ENCODE measurements at regions not wholly inside any gene's neighbourhood (a gene's known extent, or its start where the extent isn't known, plus 50 kb on each side); places are given as distances from the start of the nearest gene placed in this dataset.

- Histone ChIP-seq H3K9ac (ENCODE audit: insufficient read length, low read depth) (no peak overlapping the region), H3K4me1 (ENCODE audit: insufficient read depth, insufficient read length) (no peaks in the 10 kb centered on the region), H3K4me3 (ENCODE audit: insufficient read length, low read depth) (no peak overlapping the region), H3K9me3 (ENCODE audit: insufficient read depth, low read length) (no peaks in the 10 kb centered on the region), H3K36me3 (ENCODE audit: insufficient read depth, insufficient read length, low read length) (no peaks in the 10 kb centered on the region), H3K27me3 (ENCODE audit: insufficient read depth, insufficient read length) (no peaks in the 10 kb centered on the region)
- DNase-seq (ENCODE audit: low read depth, low spot score): no peak
- TF ChIP-seq SUZ12 (IDR thresholded peaks at IDR 0.05; ENCODE audit: extremely low read depth, insufficient read depth, insufficient read length) (no peak), ZNF274 (IDR thresholded peaks at IDR 0.05; ENCODE audit: low read depth, low read length) (no peak), YY1 (IDR thresholded peaks at IDR 0.05; ENCODE audit: insufficient read depth, insufficient read length) (no peak)
Observed at GRCh38 chr5:99248066-99248465, 319.3 kb upstream of the CHD1 start.

DNA sequence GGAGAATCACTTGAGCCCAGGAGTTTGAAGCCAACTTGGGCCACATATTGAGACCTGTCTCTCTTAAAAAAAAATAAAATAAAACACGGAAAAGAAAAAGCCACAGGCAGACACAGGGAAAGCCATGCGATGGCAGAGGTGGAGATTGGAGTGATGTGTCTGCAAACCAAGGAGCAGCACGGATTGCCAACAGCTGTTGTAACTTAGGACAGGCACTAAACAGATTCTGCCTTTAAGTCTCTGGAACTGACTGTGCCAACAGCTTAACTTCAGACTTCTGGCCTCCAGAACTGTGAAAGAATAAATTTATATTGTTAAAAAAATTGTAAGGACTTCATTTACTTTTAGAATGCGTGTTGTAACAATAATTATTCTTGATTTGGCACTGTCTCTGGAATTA is 318.5 kb upstream of the CHD1 start:
- no peaks in the 10 kb centered on the region for H3K27me3 ChIP-seq (ENCODE audit: insufficient read depth, insufficient read length)
- H3K4me1 ChIP-seq (ENCODE audit: insufficient read depth, insufficient read length): no peaks in the 10 kb centered on the region
- TF ChIP-seq ZNF274 (IDR thresholded peaks at IDR 0.05; ENCODE audit: low read depth, low read length) (no peak), SUZ12 (IDR thresholded peaks at IDR 0.05; ENCODE audit: extremely low read depth, insufficient read depth, insufficient read length) (no peak), YY1 (IDR thresholded peaks at IDR 0.05; ENCODE audit: insufficient read depth, insufficient read length) (no peak)
- H3K4me3 ChIP-seq (ENCODE audit: insufficient read length, low read depth): no peak overlapping the region
- H3K9ac ChIP-seq (ENCODE audit: insufficient read length, low read depth): no peak overlapping the region
- no peaks in the 10 kb centered on the region for H3K9me3 ChIP-seq (ENCODE audit: insufficient read depth, low read length)
- H3K36me3 ChIP-seq (ENCODE audit: insufficient read depth, insufficient read length, low read length): no peaks in the 10 kb centered on the region
- DNase-seq (ENCODE audit: low read depth, low spot score): no peak

DNA sequence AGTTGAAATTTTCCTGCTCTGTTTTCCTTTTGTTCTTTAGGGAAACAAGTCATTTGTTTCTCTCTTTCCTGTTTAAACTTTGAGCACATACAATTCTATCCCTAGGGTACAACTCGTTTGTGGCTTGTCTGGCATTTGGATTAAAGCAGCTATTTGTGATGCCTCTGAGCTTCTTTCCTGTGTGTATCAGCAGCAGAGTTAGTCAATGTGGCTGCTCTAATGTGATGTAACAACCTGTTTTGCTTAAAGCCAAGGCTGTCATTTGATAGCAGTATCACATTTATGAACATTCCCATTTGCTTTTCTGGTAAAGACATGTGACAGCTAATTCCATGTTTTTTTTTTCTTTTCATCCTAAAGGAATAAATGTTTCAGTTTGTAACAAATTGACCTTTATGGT is 314.3 kb upstream of the CHD1 start:
- Histone ChIP-seq H3K4me3 (ENCODE audit: insufficient read length, low read depth) (no peak overlapping the region), H3K9me3 (ENCODE audit: insufficient read depth, low read length) (no peaks in the 10 kb centered on the region), H3K9ac (ENCODE audit: insufficient read length, low read depth) (no peak overlapping the region), H3K27me3 (ENCODE audit: insufficient read depth, insufficient read length) (no peaks in the 10 kb centered on the region), H3K36me3 (ENCODE audit: insufficient read depth, insufficient read length, low read length) (no peaks in the 10 kb centered on the region), H3K4me1 (ENCODE audit: insufficient read depth, insufficient read length) (no peaks in the 10 kb centered on the region)
- TF ChIP-seq YY1 (IDR thresholded peaks at IDR 0.05; ENCODE audit: insufficient read depth, insufficient read length) (no peak), SUZ12 (IDR thresholded peaks at IDR 0.05; ENCODE audit: extremely low read depth, insufficient read depth, insufficient read length) (no peak), ZNF274 (IDR thresholded peaks at IDR 0.05; ENCODE audit: low read depth, low read length) (no peak)
- no peak for DNase-seq (ENCODE audit: low read depth, low spot score)

DNA sequence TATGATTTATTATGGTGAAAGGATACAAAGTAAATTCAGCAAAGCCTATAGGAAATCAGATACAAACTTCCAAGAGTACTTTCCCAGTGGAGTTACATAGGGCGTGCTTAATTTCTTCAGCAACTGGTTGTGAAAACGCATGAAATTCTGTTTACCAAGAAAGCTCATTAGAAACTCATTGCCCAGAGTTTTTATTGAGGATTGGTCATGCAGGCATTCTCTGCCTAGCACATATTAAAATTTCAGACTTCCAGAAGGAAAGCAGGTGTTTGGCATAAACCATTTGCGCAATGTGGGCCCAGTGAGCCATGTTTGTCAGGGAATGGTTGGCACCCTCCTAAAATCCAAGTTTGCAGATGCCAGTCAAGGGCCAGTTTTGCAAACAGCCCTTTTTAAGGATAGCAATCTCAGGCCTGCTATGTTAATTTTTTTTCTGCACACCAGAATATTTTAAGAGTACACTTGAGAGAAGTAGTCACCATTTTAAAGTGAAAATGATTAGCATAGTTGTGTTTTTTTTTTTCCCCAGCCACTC is 311.1 kb upstream of the CHD1 start:
- Histone ChIP-seq H3K9me3 (ENCODE audit: insufficient read depth, low read length) (no peaks in the 10 kb centered on the region), H3K4me3 (ENCODE audit: insufficient read length, low read depth) (no peak overlapping the region), H3K27me3 (ENCODE audit: insufficient read depth, insufficient read length) (no peaks in the 10 kb centered on the region), H3K4me1 (ENCODE audit: insufficient read depth, insufficient read length) (no peaks in the 10 kb centered on the region), H3K9ac (ENCODE audit: insufficient read length, low read depth) (no peak overlapping the region), H3K36me3 (ENCODE audit: insufficient read depth, insufficient read length, low read length) (no peaks in the 10 kb centered on the region)
- no peak for DNase-seq (ENCODE audit: low read depth, low spot score)
- TF ChIP-seq ZNF274 (IDR thresholded peaks at IDR 0.05; ENCODE audit: low read depth, low read length) (no peak), YY1 (IDR thresholded peaks at IDR 0.05; ENCODE audit: insufficient read depth, insufficient read length) (no peak), SUZ12 (IDR thresholded peaks at IDR 0.05; ENCODE audit: extremely low read depth, insufficient read depth, insufficient read length) (no peak)

DNA sequence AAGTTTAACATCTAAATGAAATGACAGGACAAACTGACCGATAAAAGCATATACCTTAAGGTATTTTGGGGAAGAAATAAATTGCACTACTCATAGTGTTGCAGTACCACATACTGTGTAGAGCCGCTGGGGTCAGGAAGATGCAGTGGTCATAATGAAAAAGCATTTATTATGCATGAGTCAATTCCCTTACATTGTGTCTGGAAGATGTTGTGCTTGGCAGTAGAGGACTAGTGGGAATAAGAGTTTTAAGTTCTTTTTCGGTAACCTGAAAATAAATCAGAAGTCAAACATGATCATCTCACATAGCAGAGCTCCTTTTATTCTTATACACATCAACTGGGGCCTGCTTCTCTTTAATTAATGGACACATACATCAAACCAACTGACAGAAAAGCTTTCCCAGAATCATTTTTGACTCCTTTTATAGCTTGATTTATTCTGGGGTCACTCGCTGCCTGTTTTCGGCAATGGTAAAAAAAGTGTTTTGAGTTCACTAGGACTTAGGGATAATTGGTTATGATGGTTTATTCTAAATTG is 262.5 kb upstream of the CHD1 start:
- Histone ChIP-seq H3K9ac (ENCODE audit: insufficient read length, low read depth) (no peak overlapping the region), H3K4me3 (ENCODE audit: insufficient read length, low read depth) (no peak overlapping the region), H3K9me3 (ENCODE audit: insufficient read depth, low read length) (no peaks in the 10 kb centered on the region), H3K4me1 (ENCODE audit: insufficient read depth, insufficient read length) (no peaks in the 10 kb centered on the region), H3K27me3 (ENCODE audit: insufficient read depth, insufficient read length) (peaks cover 5% of the 10 kb centered on the region), H3K36me3 (ENCODE audit: insufficient read depth, insufficient read length, low read length) (no peaks in the 10 kb centered on the region)
- TF ChIP-seq ZNF274 (IDR thresholded peaks at IDR 0.05; ENCODE audit: low read depth, low read length) (no peak), SUZ12 (IDR thresholded peaks at IDR 0.05; ENCODE audit: extremely low read depth, insufficient read depth, insufficient read length) (no peak)
- DNase-seq (ENCODE audit: low read depth, low spot score): no peak

GRCh38 chr5:99187611-99188010 is 258.8 kb upstream of the CHD1 start:
- H3K36me3 ChIP-seq (ENCODE audit: insufficient read depth, insufficient read length, low read length): no peaks in the 10 kb centered on the region
- no peak for TF ChIP-seq YY1 (IDR thresholded peaks at IDR 0.05; ENCODE audit: insufficient read depth, insufficient read length)
- no peak for TF ChIP-seq SUZ12 (IDR thresholded peaks at IDR 0.05; ENCODE audit: extremely low read depth, insufficient read depth, insufficient read length)
- no peak for TF ChIP-seq ZNF274 (IDR thresholded peaks at IDR 0.05; ENCODE audit: low read depth, low read length)
- H3K4me1 ChIP-seq (ENCODE audit: insufficient read depth, insufficient read length): no peaks in the 10 kb centered on the region
- no peaks in the 10 kb centered on the region for H3K9me3 ChIP-seq (ENCODE audit: insufficient read depth, low read length)
- no peaks in the 10 kb centered on the region for H3K27me3 ChIP-seq (ENCODE audit: insufficient read depth, insufficient read length)
- no peak overlapping the region for H3K4me3 ChIP-seq (ENCODE audit: insufficient read length, low read depth)
- no peak overlapping the region for H3K9ac ChIP-seq (ENCODE audit: insufficient read length, low read depth)
- DNase-seq (ENCODE audit: low read depth, low spot score): no peak

DNA sequence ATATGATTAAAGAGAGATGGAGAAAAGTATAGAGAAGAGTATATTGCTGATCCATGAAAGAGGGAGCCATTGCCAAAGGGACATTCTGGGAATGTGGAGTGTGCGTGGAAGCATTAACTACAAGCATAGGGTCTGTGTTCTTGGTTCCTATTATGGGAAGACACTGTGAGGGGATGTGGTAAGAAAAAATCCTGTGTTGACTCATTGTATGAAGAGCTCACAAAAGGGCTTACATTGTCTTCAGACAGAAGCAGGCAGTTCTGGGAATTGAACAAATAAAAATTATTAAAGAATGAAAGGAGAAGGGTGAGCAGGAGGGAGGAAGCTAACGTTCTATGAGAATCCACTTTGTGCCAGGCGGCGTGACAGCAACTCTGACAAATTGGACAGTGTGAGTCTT is 250.4 kb upstream of the CHD1 start:
- Histone ChIP-seq H3K27me3 (ENCODE audit: insufficient read depth, insufficient read length) (no peaks in the 10 kb centered on the region), H3K9ac (ENCODE audit: insufficient read length, low read depth) (no peak overlapping the region), H3K4me1 (ENCODE audit: insufficient read depth, insufficient read length) (no peaks in the 10 kb centered on the region), H3K4me3 (ENCODE audit: insufficient read length, low read depth) (no peak overlapping the region), H3K9me3 (ENCODE audit: insufficient read depth, low read length) (no peaks in the 10 kb centered on the region), H3K36me3 (ENCODE audit: insufficient read depth, insufficient read length, low read length) (no peaks in the 10 kb centered on the region)
- TF ChIP-seq ZNF274 (IDR thresholded peaks at IDR 0.05; ENCODE audit: low read depth, low read length) (no peak), YY1 (IDR thresholded peaks at IDR 0.05; ENCODE audit: insufficient read depth, insufficient read length) (no peak), SUZ12 (IDR thresholded peaks at IDR 0.05; ENCODE audit: extremely low read depth, insufficient read depth, insufficient read length) (no peak)
- DNase-seq (ENCODE audit: low read depth, low spot score): no peak
